Activated B cell treated with CpG ODN at 0.5 μM for 24 hours (primary cell): ENCODE measurements at regions not wholly inside any gene's neighbourhood (a gene's known extent, or its start where the extent isn't known, plus 50 kb on each side); places are given as distances from the start of the nearest gene placed in this dataset.

Source experiments
- ATAC-seq: fragments of 200-7000 bp; cut with Tn5 transposase; one replicate; pipeline ENCODE4 v1.10.0; 2021; ENCODE audit warnings: low read depth, mild to moderate bottlenecking, moderate library complexity
- CTCF ChIA-PET: fragments of 350-600 bp; sonication (Branson Sonifier 250); formaldehyde crosslinking; loops from one replicate; lab custom pipeline; 2021; ENCODE audit warnings: antibody characterized with exemption; lab: Charles Lee
- POLR2A ChIA-PET: fragments of 350-600 bp; sonication (Branson Sonifier 250); formaldehyde crosslinking; loops from one replicate; lab custom pipeline; 2021; ENCODE audit warnings: antibody characterized with exemption; lab: Charles Lee
- DNase-seq: peaks from one replicate; pipeline ENCODE4 v3.0.0; 2022
- H3K27ac Mint-ChIP-seq: one replicate; pipeline ENCODE4 v1.8.0; 2020; ENCODE audit warnings: mixed read lengths
- H3K27me3 Mint-ChIP-seq: one replicate; pipeline ENCODE4 v1.8.0; 2021; ENCODE audit warnings: mixed read lengths
- H3K36me3 Mint-ChIP-seq: one replicate; pipeline ENCODE4 v1.8.0; 2021; ENCODE audit warnings: low read depth, mixed read lengths
- H3K4me1 Mint-ChIP-seq: one replicate; pipeline ENCODE4 v1.8.0; 2021; ENCODE audit warnings: mixed read lengths
- H3K4me3 Mint-ChIP-seq: one replicate; pipeline ENCODE4 v1.8.0; 2020; ENCODE audit warnings: mild to moderate bottlenecking, mixed read lengths
- H3K9me3 Mint-ChIP-seq: one replicate; pipeline ENCODE4 v1.8.0; 2020; ENCODE audit warnings: mixed read lengths
- CTCF ChIP-seq: fragments of 200-600 bp; IDR thresholded peaks from one replicate; pipeline ENCODE4 v1.8.0; 2022; ENCODE audit warnings: antibody characterized with exemption, mild to moderate bottlenecking
- intact Hi-C: fragments of 100-400 bp; cut with micrococcal nuclease; formaldehyde crosslinking; loops from one replicate; pipeline ENCODE4 v1.15.1; 2024

- POLR2A ChIA-PET, result no interaction called here
- H3K4me3 Mint-ChIP-seq, result no peak overlapping the region
- no peak for DNase-seq
- no peaks in the 10 kb centered on the region for H3K36me3 Mint-ChIP-seq
- H3K4me1 Mint-ChIP-seq, result no peaks in the 10 kb centered on the region
- TF ChIP-seq CTCF, result no peak
- CTCF ChIA-PET, result no interaction called here
- no peak for ATAC-seq
- intact Hi-C loops, result no loop called here
- no peak overlapping the region for H3K27ac Mint-ChIP-seq
- no peaks in the 10 kb centered on the region for H3K9me3 Mint-ChIP-seq
- H3K27me3 Mint-ChIP-seq, result no peaks in the 10 kb centered on the region
Observed at GRCh38 chr16:85220964-85221731, 108.9 kb upstream of the CIBAR2 start.

- Mint-ChIP-seq H3K36me3 (no peaks in the 10 kb centered on the region), H3K27me3 (no peaks in the 10 kb centered on the region), H3K27ac (no peak overlapping the region), H3K9me3 (no peaks in the 10 kb centered on the region), H3K4me3 (no peak overlapping the region), H3K4me1 (no peaks in the 10 kb centered on the region)
- intact Hi-C loops, result no loop called here
- DNase-seq, result no peak
- TF ChIP-seq CTCF, result no peak
- ChIA-PET CTCF (no interaction called here), POLR2A (no interaction called here)
- ATAC-seq, result no peak
Observed at GRCh38 chr16:85221771-85222154, 109.5 kb upstream of the CIBAR2 start.

- H3K4me1 Mint-ChIP-seq, result peaks cover 5% of the 10 kb centered on the region
- no peak for TF ChIP-seq CTCF
- H3K4me3 Mint-ChIP-seq, result no peak overlapping the region
- ATAC-seq (no peak), DNase-seq (no peak)
- H3K27me3 Mint-ChIP-seq, result peaks cover 2% of the 10 kb centered on the region
- H3K9me3 Mint-ChIP-seq, result no peaks in the 10 kb centered on the region
- no peaks in the 10 kb centered on the region for H3K36me3 Mint-ChIP-seq
- intact Hi-C loops, result no loop called here
- H3K27ac Mint-ChIP-seq, result no peak overlapping the region
- ChIA-PET CTCF (no interaction called here), POLR2A (no interaction called here)
Observed at GRCh38 chr16:85222155-85222863, 110.0 kb upstream of the CIBAR2 start.

- Mint-ChIP-seq H3K27ac (no peak overlapping the region), H3K36me3 (no peaks in the 10 kb centered on the region), H3K4me1 (peaks cover 11% of the 10 kb centered on the region), H3K27me3 (peaks cover 7% of the 10 kb centered on the region), H3K4me3 (no peak overlapping the region), H3K9me3 (no peaks in the 10 kb centered on the region)
- no peak for TF ChIP-seq CTCF
- CTCF ChIA-PET, result no interaction called here
- POLR2A ChIA-PET, result no interaction called here
- DNase-seq (no peak), ATAC-seq (no peak)
- intact Hi-C loops, result no loop called here
Observed at GRCh38 chr16:85225257-85225656, 113.0 kb upstream of the CIBAR2 start.

GRCh38 chr16:85225721-85226120 lies 113.4 kb upstream of the CIBAR2 start:
- H3K4me3 Mint-ChIP-seq, result no peak overlapping the region
- peaks cover 11% of the 10 kb centered on the region for H3K4me1 Mint-ChIP-seq
- intact Hi-C loops, result no loop called here
- no peaks in the 10 kb centered on the region for H3K9me3 Mint-ChIP-seq
- no peaks in the 10 kb centered on the region for H3K36me3 Mint-ChIP-seq
- no peak overlapping the region for H3K27ac Mint-ChIP-seq
- no peak for TF ChIP-seq CTCF
- POLR2A ChIA-PET, result no interaction called here
- DNase-seq (no peak), ATAC-seq (no peak)
- peaks cover 7% of the 10 kb centered on the region for H3K27me3 Mint-ChIP-seq
- CTCF ChIA-PET, result no interaction called here
